OCI-LY3 (cell line): ENCODE measurements at regions not wholly inside any gene's neighbourhood (a gene's known extent, or its start where the extent isn't known, plus 50 kb on each side); places are given as distances from the start of the nearest gene placed in this dataset.

ENCODE experiments used
- H2AFZ ChIP-seq: fragments of 200-600, 300-600 bp; shearing (Covaris generic); 2 replicates; pipeline ENCODE4 v1.6.0; 2014; ENCODE audit warnings: antibody characterized with exemption, low read depth, low read length
- H3K27ac ChIP-seq: fragments of 200-600, 300-600 bp; sonication (generic); 2 replicates; pipeline ENCODE4 v1.5.1; 2014; ENCODE audit warnings: mild to moderate bottlenecking, low read length, moderate library complexity, mixed read lengths
- H3K27me3 ChIP-seq: fragments of 200-600, 300-600 bp; sonication (generic); 2 replicates; pipeline ENCODE4 v1.6.1; 2014; ENCODE audit warnings: low read depth, low read length, mixed read lengths
- H3K36me3 ChIP-seq: fragments of 200-600, 300-600 bp; sonication (generic); replicated peaks from 2 replicates; pipeline ENCODE3; 2014; ENCODE audit warnings: low read depth, low read length, mixed read lengths
- H3K4me1 ChIP-seq: fragments of 300-600, 200-600 bp; sonication (generic); 2 replicates; pipeline ENCODE4 v1.6.1; 2014; ENCODE audit warnings: low read length, mixed read lengths
- H3K4me2 ChIP-seq: fragments of 200-600, 300-600 bp; sonication (generic); 2 replicates; pipeline ENCODE4 v1.6.1; 2014; ENCODE audit warnings: low read length, mixed read lengths
- H3K4me3 ChIP-seq: fragments of 300-600, 200-600 bp; sonication (generic); 2 replicates; pipeline ENCODE4 v1.5.1; 2014; ENCODE audit warnings: antibody characterized with exemption, mild to moderate bottlenecking, low read length, moderate library complexity
- H3K79me2 ChIP-seq: fragments of 300-600, 200-600 bp; shearing (Covaris generic); 2 replicates; pipeline ENCODE4 v1.6.1; 2014; ENCODE audit warnings: mild to moderate bottlenecking, low read length, mixed read lengths
- H3K9ac ChIP-seq: fragments of 300-600, 200-600 bp; shearing (Covaris generic); 2 replicates; pipeline ENCODE4 v1.6.0; 2014; ENCODE audit warnings: mild to moderate bottlenecking, low read length, moderate library complexity
- H3K9me3 ChIP-seq: fragments of 200-600, 300-600 bp; shearing (Covaris generic); 2 replicates; pipeline ENCODE4 v1.6.1; 2014; ENCODE audit warnings: low read length, mixed read lengths; ENCODE audit not compliant: insufficient read depth
- H4K20me1 ChIP-seq: fragments of 200-600, 300-600 bp; sonication (generic); 2 replicates; pipeline ENCODE4 v1.6.1; 2016; ENCODE audit warnings: low read length, mixed read lengths; ENCODE audit not compliant: insufficient read depth
- EZH2phosphoT487 ChIP-seq: fragments of 200-600 bp; shearing (Covaris generic); IDR thresholded peaks from 2 replicates; pipeline ENCODE4 v1.6.1; 2018; ENCODE audit warnings: antibody characterized with exemption, mixed run types, low read depth
- TF ChIP-seq, protein P1 (sequence below): fragments of 200-600, 300-600 bp; sonication (generic); IDR thresholded peaks from 2 replicates; pipeline ENCODE4 v1.5.1; 2014; ENCODE audit warnings: antibody characterized with exemption, low read length, low read depth

DNA sequence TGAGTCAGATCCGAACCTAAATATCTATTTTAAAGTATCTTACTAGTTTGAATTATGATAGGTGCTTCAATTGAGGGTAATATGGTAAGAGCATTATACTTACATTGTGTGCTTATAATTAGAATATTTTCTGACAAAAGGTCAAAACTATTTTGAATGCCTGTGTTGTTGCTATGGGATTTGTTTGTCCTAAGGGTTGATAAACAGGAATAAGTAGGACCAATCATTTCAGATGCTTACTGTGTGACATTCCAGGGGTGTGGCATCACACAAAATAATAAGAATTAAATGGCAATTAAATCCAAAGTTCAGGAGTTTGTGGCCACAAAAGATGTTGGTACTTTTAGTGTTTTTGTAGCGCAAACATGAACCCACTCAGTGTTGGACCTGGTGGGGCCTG is 256.2 kb upstream of the DDHD1 start:
- H3K4me2 ChIP-seq = no peak overlapping the region
- no peaks in the 10 kb centered on the region for H3K9me3 ChIP-seq
- H3K27me3 ChIP-seq = no peaks in the 10 kb centered on the region
- no peak overlapping the region for H3K27ac ChIP-seq
- H3K9ac ChIP-seq = no peak overlapping the region
- H3K4me1 ChIP-seq = no peaks in the 10 kb centered on the region
- H4K20me1 ChIP-seq = no peaks in the 10 kb centered on the region
- H2AFZ ChIP-seq = no peak overlapping the region
- H3K79me2 ChIP-seq = no peaks in the 10 kb centered on the region
- H3K36me3 ChIP-seq = no peaks in the 10 kb centered on the region
- no peak for TF ChIP-seq EZH2phosphoT487
- TF ChIP-seq, protein P1, sequence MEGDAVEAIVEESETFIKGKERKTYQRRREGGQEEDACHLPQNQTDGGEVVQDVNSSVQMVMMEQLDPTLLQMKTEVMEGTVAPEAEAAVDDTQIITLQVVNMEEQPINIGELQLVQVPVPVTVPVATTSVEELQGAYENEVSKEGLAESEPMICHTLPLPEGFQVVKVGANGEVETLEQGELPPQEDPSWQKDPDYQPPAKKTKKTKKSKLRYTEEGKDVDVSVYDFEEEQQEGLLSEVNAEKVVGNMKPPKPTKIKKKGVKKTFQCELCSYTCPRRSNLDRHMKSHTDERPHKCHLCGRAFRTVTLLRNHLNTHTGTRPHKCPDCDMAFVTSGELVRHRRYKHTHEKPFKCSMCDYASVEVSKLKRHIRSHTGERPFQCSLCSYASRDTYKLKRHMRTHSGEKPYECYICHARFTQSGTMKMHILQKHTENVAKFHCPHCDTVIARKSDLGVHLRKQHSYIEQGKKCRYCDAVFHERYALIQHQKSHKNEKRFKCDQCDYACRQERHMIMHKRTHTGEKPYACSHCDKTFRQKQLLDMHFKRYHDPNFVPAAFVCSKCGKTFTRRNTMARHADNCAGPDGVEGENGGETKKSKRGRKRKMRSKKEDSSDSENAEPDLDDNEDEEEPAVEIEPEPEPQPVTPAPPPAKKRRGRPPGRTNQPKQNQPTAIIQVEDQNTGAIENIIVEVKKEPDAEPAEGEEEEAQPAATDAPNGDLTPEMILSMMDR = no peak
- H3K4me3 ChIP-seq = no peak overlapping the region

DNA sequence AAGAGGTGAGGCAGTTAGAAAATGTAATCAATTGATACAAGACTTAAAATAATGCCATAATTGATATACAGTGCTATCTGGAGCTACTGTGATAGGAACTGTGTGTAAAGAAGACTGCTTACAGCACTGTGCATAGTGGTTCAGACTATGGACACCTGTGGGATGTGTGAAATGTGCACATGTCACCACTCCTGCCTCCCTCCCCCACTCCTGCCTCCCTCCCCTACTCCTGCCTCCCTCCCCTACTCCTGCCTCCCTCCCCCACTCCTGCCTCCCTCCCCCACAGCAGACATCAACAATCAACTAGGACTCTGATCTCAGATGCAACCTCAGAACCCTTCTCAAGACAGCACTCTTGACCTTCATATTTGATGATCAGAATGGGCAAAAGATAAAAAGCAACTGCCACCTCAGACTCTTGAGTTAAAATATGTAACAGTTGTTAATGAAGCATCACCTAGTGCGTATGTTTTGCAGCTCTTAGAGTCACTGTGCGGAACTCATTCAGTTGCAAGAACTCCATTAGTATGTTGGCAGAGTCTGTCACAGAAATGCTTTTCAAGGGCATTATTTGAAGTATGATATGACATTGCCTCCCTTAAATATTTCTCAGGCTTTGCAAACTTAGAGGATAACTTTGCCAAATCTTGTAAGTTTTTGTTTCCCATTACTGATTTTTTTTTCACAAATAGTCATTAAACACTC is 255.2 kb upstream of the DDHD1 start:
- Histone ChIP-seq H4K20me1 (no peaks in the 10 kb centered on the region), H2AFZ (no peak overlapping the region), H3K27me3 (no peaks in the 10 kb centered on the region), H3K4me1 (no peaks in the 10 kb centered on the region), H3K4me2 (no peak overlapping the region), H3K9me3 (no peaks in the 10 kb centered on the region), H3K9ac (no peak overlapping the region), H3K36me3 (no peaks in the 10 kb centered on the region), H3K79me2 (no peaks in the 10 kb centered on the region), H3K4me3 (no peak overlapping the region), H3K27ac (no peak overlapping the region)
- TF ChIP-seq, protein P1 = no peak
- TF ChIP-seq EZH2phosphoT487 = no peak

DNA sequence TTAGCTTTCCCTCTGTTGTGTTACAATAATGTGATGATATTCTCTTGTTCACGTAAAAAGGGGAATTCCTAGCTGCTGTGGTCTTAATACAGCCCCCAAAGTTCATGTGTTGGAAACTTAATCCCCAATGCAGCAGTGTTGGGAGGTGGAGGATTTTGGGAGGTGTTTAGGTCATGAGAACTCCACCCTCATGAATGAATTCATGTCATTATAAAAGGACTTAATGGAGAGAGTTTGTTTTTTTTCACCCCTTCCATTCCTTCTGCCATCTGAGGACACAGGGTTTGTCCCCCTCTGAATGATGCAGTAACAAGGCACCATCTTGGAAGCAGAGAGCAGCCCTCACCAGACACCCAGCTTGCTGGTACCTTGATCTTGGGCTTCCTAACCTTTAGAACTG is 253.4 kb upstream of the DDHD1 start:
- Histone ChIP-seq H3K4me3 (no peak overlapping the region), H3K79me2 (no peaks in the 10 kb centered on the region), H3K27ac (no peak overlapping the region), H4K20me1 (no peaks in the 10 kb centered on the region), H3K9me3 (no peaks in the 10 kb centered on the region), H3K36me3 (no peaks in the 10 kb centered on the region), H3K4me1 (no peaks in the 10 kb centered on the region), H2AFZ (no peak overlapping the region), H3K27me3 (no peaks in the 10 kb centered on the region), H3K9ac (no peak overlapping the region), H3K4me2 (no peak overlapping the region)
- TF ChIP-seq, protein P1 = no peak
- no peak for TF ChIP-seq EZH2phosphoT487

DNA sequence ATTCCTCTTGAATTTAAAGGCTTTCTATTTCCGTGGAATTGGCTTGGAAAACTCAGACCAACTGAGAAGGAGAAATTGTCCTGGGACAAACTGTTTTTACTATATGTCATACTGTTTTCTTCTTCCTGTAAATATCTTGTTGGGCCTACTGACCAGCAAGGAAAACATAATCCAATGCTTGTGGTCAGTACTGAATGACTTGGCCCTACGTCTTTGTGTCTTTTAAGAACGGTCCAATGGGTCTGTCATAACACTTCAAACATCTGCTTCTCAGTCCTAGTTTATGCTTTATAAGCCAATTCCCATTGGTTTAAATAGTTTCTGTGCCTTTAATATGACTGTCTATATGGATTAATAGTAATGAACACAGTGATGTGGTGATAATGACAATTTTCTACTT is 248.5 kb upstream of the DDHD1 start:
- H3K27me3 ChIP-seq = no peaks in the 10 kb centered on the region
- H3K4me3 ChIP-seq = no peak overlapping the region
- H2AFZ ChIP-seq = no peak overlapping the region
- H3K9ac ChIP-seq = no peak overlapping the region
- no peaks in the 10 kb centered on the region for H4K20me1 ChIP-seq
- TF ChIP-seq EZH2phosphoT487 = no peak
- TF ChIP-seq, protein P1 = no peak
- H3K79me2 ChIP-seq = no peaks in the 10 kb centered on the region
- no peaks in the 10 kb centered on the region for H3K36me3 ChIP-seq
- H3K27ac ChIP-seq = no peak overlapping the region
- no peak overlapping the region for H3K4me2 ChIP-seq
- H3K9me3 ChIP-seq = no peaks in the 10 kb centered on the region
- H3K4me1 ChIP-seq = peaks cover 12% of the 10 kb centered on the region
